Activated T-helper 2 cell treated with anti-CD3 and anti-CD28 coated beads, Interferon-gamma antibody, Interleukin-2, Interleukin-4, amounts not matched to agents 10 μg/mL and 5 μg/mL and 100 μg/mL, durations not matched to agents 14 hours and 24 hours and 36 hours (primary cell): ENCODE measurements at regions not wholly inside any gene's neighbourhood (a gene's known extent, or its start where the extent isn't known, plus 50 kb on each side); places are given as distances from the start of the nearest gene placed in this dataset.

Experiments used
- DNase-seq: peaks from one replicate; pipeline ENCODE4 v3.0.0; 2021; ENCODE audit warnings: low spot score
- H3K27ac Mint-ChIP-seq: one replicate; pipeline ENCODE4 v1.8.0; 2021; ENCODE audit warnings: mixed read lengths
- H3K27me3 Mint-ChIP-seq: one replicate; pipeline ENCODE4 v1.8.0; 2021; ENCODE audit warnings: low read depth, mixed read lengths
- H3K36me3 Mint-ChIP-seq: one replicate; pipeline ENCODE4 v1.8.0; 2021; ENCODE audit warnings: low read depth, mixed read lengths
- H3K4me1 Mint-ChIP-seq: one replicate; pipeline ENCODE4 v1.8.0; 2021; ENCODE audit warnings: low read depth, mixed read lengths
- H3K4me3 Mint-ChIP-seq: one replicate; pipeline ENCODE4 v1.8.0; 2021; ENCODE audit warnings: low read depth, mild to moderate bottlenecking, moderate library complexity, mixed read lengths
- H3K9me3 Mint-ChIP-seq: one replicate; pipeline ENCODE4 v1.8.0; 2021; ENCODE audit warnings: mixed read lengths
- intact Hi-C: fragments of 100-400 bp; cut with micrococcal nuclease; formaldehyde crosslinking; loops from one replicate; pipeline ENCODE4 v1.15.1; 2023

DNA sequence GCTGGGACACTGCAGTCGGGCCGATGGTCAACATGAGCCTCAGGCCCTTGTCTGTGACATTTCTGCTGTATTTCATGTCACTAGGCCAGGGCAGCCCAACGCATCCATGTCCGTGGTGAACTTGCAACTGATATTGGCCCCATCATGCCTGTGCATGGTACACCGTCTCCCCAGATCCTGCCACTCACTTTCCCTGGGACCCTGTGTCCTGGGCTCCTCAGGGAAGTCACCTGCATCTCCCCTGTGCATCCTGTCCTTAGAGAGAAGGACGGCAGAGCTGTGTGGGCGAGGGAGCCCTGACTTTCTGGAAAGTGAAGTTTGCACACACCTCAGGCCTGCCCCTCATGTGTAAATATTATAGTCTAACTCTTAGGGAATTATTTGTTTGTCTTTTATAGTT lies 123.3 kb downstream of the ACKR3 start:
- no peaks in the 10 kb centered on the region for H3K4me1 Mint-ChIP-seq
- H3K27me3 Mint-ChIP-seq, result peaks cover 1% of the 10 kb centered on the region
- no peak overlapping the region for H3K4me3 Mint-ChIP-seq
- no peaks in the 10 kb centered on the region for H3K36me3 Mint-ChIP-seq
- no peak for DNase-seq
- H3K27ac Mint-ChIP-seq, result no peak overlapping the region
- no peaks in the 10 kb centered on the region for H3K9me3 Mint-ChIP-seq
- intact Hi-C loops, result no loop called here

DNA sequence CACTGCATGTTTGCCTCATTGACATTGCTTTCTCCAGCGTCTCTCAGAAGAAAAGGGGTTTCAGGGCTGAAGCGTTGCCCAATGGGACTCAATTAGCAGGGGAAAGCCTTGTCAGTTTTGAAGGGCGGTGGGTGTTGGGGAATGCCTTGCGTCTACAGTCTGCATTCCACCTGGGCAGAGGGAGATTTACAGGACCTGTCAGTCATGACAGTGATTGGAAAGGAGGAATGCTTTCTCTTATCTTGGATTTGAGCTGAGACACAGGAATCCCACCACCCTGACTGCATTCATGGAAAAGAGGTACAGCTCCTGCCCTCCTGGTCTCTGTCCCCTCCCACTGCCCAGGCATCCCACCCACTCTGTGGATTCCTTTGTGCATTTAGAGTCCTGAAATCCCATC lies 123.9 kb downstream of the ACKR3 start:
- peaks cover 1% of the 10 kb centered on the region for H3K27me3 Mint-ChIP-seq
- intact Hi-C loops, result no loop called here
- no peaks in the 10 kb centered on the region for H3K36me3 Mint-ChIP-seq
- no peaks in the 10 kb centered on the region for H3K4me1 Mint-ChIP-seq
- DNase-seq, result no peak
- no peak overlapping the region for H3K4me3 Mint-ChIP-seq
- H3K9me3 Mint-ChIP-seq, result no peaks in the 10 kb centered on the region
- no peak overlapping the region for H3K27ac Mint-ChIP-seq

DNA sequence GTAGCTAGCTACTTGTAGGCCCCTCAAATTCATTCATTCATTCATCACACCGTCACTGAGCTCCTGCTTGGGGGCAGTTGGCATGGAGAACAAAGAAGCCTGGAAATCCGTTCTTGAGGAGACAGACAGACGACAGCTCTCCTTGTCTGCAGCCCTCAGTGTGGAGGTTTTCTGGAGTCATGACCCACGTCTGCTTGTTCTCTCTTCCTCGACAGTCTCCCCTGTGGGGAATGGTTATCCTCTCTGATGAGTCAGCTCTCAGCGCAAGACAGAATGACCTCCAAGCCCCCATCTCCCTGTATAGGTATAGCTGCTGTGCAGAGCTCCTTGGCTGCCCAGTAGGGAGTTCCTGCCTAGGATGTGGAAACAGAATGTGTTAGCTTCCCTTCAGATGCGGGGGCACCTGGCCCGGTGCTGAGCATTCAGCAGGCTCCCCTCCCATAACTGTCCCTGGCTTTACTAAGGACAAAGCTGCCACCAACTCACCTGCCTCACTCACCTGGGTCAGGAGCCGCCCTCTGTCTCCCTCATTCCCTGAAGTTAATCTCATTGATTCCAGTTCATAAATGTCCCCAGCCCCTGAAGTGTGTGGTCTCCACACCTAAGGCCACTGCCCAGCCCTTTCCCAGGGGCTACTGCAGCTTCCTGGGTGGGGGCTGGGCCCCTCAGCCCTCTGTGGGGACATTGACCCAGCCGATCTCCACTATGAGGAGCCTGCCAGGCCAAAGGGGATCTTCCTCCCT lies 124.7 kb downstream of the ACKR3 start:
- DNase-seq, result no peak
- no peaks in the 10 kb centered on the region for H3K36me3 Mint-ChIP-seq
- intact Hi-C loops, result no loop called here
- no peaks in the 10 kb centered on the region for H3K9me3 Mint-ChIP-seq
- H3K4me3 Mint-ChIP-seq, result no peak overlapping the region
- H3K27me3 Mint-ChIP-seq, result peaks cover 1% of the 10 kb centered on the region
- no peaks in the 10 kb centered on the region for H3K4me1 Mint-ChIP-seq
- H3K27ac Mint-ChIP-seq, result no peak overlapping the region

- Mint-ChIP-seq H3K27ac (no peak overlapping the region), H3K36me3 (no peaks in the 10 kb centered on the region), H3K4me3 (no peak overlapping the region), H3K4me1 (no peaks in the 10 kb centered on the region), H3K9me3 (no peaks in the 10 kb centered on the region), H3K27me3 (no peaks in the 10 kb centered on the region)
- no peak for DNase-seq
- intact Hi-C loops, result no loop called here
These were observed 127.2 kb downstream of the ACKR3 start for GRCh38 chr2:236696834-236697233.

- intact Hi-C loops, result no loop called here
- Mint-ChIP-seq H3K4me1 (no peaks in the 10 kb centered on the region), H3K27me3 (no peaks in the 10 kb centered on the region), H3K9me3 (no peaks in the 10 kb centered on the region), H3K36me3 (no peaks in the 10 kb centered on the region), H3K4me3 (no peak overlapping the region), H3K27ac (no peak overlapping the region)
- no peak for DNase-seq
These were observed 128.5 kb downstream of the ACKR3 start for GRCh38 chr2:236698016-236698627.

- intact Hi-C loops, result no loop called here
- no peaks in the 10 kb centered on the region for H3K4me1 Mint-ChIP-seq
- no peak for DNase-seq
- no peaks in the 10 kb centered on the region for H3K27me3 Mint-ChIP-seq
- no peaks in the 10 kb centered on the region for H3K9me3 Mint-ChIP-seq
- H3K27ac Mint-ChIP-seq, result no peak overlapping the region
- H3K4me3 Mint-ChIP-seq, result no peak overlapping the region
- H3K36me3 Mint-ChIP-seq, result no peaks in the 10 kb centered on the region
These were observed 131.1 kb downstream of the ACKR3 start for GRCh38 chr2:236700703-236701102.

DNA sequence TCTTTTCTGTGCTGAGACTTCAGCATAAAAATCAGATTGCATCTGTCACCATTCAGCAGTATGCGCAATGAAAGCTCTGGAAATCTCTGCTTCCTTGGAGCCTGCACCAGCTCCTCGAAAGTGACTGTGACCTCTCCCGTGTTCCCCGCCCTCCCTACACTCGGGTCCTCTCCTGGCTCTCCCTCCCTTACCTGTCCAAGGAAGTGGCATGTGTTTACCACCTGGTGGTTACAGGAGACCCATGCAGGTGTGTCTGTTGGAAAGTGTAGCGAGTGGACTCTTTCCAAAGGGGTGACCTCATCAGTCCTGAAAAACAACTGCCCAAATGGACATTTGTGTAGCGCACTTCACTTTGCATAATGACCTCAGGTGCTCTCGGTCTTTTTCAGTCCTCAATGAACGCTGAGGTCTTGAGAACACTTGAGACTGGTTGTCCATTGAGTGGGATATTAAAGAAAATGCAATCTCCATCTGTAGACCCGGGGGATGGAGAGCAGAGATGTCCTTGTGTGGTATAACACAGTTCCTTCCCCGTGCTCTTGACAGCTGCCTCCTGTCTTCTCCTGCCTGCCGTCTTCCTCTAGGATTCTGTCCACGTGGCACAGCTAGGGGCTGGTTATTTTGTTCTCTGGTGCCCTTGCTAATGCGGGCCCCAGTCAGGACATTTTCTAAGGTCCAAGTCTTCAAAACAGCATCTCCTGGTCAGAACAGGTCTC lies 133.2 kb downstream of the ACKR3 start:
- Mint-ChIP-seq H3K27me3 (no peaks in the 10 kb centered on the region), H3K9me3 (no peaks in the 10 kb centered on the region), H3K4me1 (no peaks in the 10 kb centered on the region), H3K4me3 (no peak overlapping the region), H3K36me3 (no peaks in the 10 kb centered on the region), H3K27ac (no peak overlapping the region)
- DNase-seq, result no peak
- intact Hi-C loops, result no loop called here

- no peaks in the 10 kb centered on the region for H3K27me3 Mint-ChIP-seq
- no peak for DNase-seq
- no peak overlapping the region for H3K4me3 Mint-ChIP-seq
- H3K36me3 Mint-ChIP-seq, result no peaks in the 10 kb centered on the region
- no peaks in the 10 kb centered on the region for H3K4me1 Mint-ChIP-seq
- no peaks in the 10 kb centered on the region for H3K9me3 Mint-ChIP-seq
- no peak overlapping the region for H3K27ac Mint-ChIP-seq
- intact Hi-C loops, result no loop called here
These were observed 133.7 kb downstream of the ACKR3 start for GRCh38 chr2:236703373-236703709.

DNA sequence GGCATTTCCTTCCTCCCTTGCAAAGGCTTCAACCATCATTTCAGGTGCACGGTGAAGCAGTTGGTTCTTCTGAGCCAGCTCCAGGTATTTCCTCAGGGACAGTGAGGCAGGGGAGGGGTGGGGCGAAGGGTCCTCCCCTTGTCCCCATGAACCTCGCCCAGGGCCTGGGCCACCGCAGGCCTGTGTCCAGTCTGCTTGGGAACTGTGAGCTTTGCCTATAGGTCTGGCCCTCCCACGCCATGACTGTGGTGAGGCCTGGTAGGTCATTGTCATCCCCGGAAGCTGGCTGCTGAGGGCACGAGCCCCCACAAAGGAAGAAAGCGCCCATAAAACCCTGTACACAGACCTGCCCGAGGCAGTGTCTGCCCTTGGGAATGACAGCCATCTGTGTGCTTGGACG lies 134.3 kb downstream of the ACKR3 start:
- H3K9me3 Mint-ChIP-seq, result no peaks in the 10 kb centered on the region
- H3K27ac Mint-ChIP-seq, result no peak overlapping the region
- DNase-seq, result no peak
- H3K36me3 Mint-ChIP-seq, result no peaks in the 10 kb centered on the region
- intact Hi-C loops, result no loop called here
- no peaks in the 10 kb centered on the region for H3K4me1 Mint-ChIP-seq
- H3K27me3 Mint-ChIP-seq, result no peaks in the 10 kb centered on the region
- H3K4me3 Mint-ChIP-seq, result no peak overlapping the region

DNA sequence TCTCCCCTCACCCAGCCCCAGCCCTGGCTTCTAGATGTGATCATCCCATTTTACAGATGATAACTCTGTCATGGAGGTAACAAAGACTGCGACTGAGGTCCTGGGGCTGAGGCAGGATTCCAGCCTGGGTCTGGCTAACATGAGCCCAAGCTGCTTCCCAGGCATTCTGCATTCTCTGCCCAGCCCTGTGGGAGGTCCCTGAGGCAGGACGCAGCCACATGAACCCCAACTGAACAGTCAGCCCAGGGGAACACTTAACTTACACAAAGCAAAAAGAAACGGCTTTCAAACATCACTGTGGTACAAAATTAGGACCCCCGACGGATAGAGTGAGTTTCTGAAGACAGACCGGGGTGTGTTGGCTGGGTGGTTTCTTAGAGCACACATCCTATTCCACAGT lies 135.3 kb downstream of the ACKR3 start:
- H3K27me3 Mint-ChIP-seq, result no peaks in the 10 kb centered on the region
- no peaks in the 10 kb centered on the region for H3K4me1 Mint-ChIP-seq
- no peak for DNase-seq
- no peaks in the 10 kb centered on the region for H3K9me3 Mint-ChIP-seq
- no peaks in the 10 kb centered on the region for H3K36me3 Mint-ChIP-seq
- intact Hi-C loops, result no loop called here
- no peak overlapping the region for H3K27ac Mint-ChIP-seq
- H3K4me3 Mint-ChIP-seq, result no peak overlapping the region

DNA sequence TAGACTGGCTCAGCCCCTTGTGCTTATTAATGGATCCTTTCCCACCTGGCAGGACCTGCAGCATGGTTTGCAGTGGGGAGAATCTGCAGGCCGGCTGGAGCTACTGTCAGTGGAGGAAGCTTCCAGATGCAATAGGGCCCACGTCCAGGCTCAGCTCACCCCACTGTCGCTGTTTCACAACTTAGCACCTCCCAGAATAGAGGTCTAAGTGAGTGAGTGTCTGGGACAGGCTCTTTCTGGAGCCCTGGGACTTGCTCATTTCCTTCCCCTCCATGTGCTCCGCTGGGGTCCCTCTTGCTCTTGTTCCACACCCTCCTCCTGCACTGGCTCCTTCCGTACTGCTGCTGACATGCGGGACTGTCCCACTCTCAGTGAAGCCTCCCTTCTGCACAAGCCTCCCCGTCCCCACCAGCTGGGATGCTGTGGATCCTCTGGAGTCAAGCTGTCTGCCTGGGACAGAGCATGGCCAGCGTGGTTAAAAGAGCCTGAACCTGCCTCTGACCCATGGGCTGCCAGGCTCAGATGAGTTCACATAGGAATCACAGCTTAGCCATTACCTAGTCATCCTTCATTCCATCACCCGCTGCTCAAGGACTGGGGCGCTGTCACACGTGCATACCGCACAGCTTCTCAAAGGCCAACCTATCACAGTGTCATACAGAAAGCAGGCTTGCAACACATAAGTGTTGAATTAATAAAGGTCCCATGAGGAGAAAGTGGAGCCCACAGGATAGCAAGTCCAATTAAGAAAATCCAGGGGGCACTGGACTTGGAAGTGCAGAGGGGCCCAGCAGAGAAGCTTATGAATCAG lies 135.9 kb downstream of the ACKR3 start:
- DNase-seq, result no peak
- no peaks in the 10 kb centered on the region for H3K27me3 Mint-ChIP-seq
- no peak overlapping the region for H3K4me3 Mint-ChIP-seq
- H3K27ac Mint-ChIP-seq, result no peak overlapping the region
- intact Hi-C loops, result no loop called here
- H3K9me3 Mint-ChIP-seq, result no peaks in the 10 kb centered on the region
- no peaks in the 10 kb centered on the region for H3K36me3 Mint-ChIP-seq
- H3K4me1 Mint-ChIP-seq, result no peaks in the 10 kb centered on the region

- Mint-ChIP-seq H3K27ac (no peak overlapping the region), H3K4me1 (no peaks in the 10 kb centered on the region), H3K36me3 (no peaks in the 10 kb centered on the region), H3K27me3 (no peaks in the 10 kb centered on the region), H3K9me3 (no peaks in the 10 kb centered on the region), H3K4me3 (no peak overlapping the region)
- intact Hi-C loops, result no loop called here
- no peak for DNase-seq
These were observed 136.7 kb downstream of the ACKR3 start for GRCh38 chr2:236706288-236706687.

- Mint-ChIP-seq H3K4me3 (no peak overlapping the region), H3K9me3 (no peaks in the 10 kb centered on the region), H3K4me1 (no peaks in the 10 kb centered on the region), H3K27me3 (no peaks in the 10 kb centered on the region), H3K27ac (no peak overlapping the region), H3K36me3 (no peaks in the 10 kb centered on the region)
- intact Hi-C loops, result no loop called here
- DNase-seq, result no peak
These were observed 137.2 kb downstream of the ACKR3 start for GRCh38 chr2:236706803-236707202.
